ENCODE measurements at regions not wholly inside any gene's neighbourhood (a gene's known extent, or its start where the extent isn't known, plus 50 kb on each side); places are given as distances from the start of the nearest gene placed in this dataset.

- H3K27me3 Mint-ChIP-seq (ENCODE audit: low read depth): no peaks in the 10 kb centered on the region
- H3K27ac Mint-ChIP-seq: no peak overlapping the region
- H3K9me3 Mint-ChIP-seq: peaks cover 4 to 9% of the 10 kb centered on the region in 2 donors
- no peak overlapping the region for H3K4me3 Mint-ChIP-seq
- H3K36me3 Mint-ChIP-seq (ENCODE audit: insufficient read depth in 2 of 2): peaks cover 1 to 2% of the 10 kb centered on the region in 2 donors
- ATAC-seq (replicated peaks in 1 of 2): no peak
- no peak for DNase-seq
- H3K4me1 Mint-ChIP-seq (ENCODE audit: low read depth): peaks cover 4% of the 10 kb centered on the region
Measured at GRCh38 chr16:65413861-65414260, 292.0 kb upstream of the CDH11 start.

GRCh38 chr16:65410801-65411200 is 288.9 kb upstream of the CDH11 start:
- ATAC-seq (replicated peaks in 1 of 2): no peak
- DNase-seq: no peak
- Mint-ChIP-seq H3K4me3 (no peak overlapping the region), H3K4me1 (ENCODE audit: low read depth) (peaks cover 4% of the 10 kb centered on the region), H3K27me3 (ENCODE audit: low read depth) (no peaks in the 10 kb centered on the region), H3K27ac (no peak overlapping the region), H3K9me3 (peaks cover 3 to 10% of the 10 kb centered on the region in 2 donors), H3K36me3 (ENCODE audit: insufficient read depth in 2 of 2) (peaks cover 1 to 2% of the 10 kb centered on the region in 2 donors)

- peaks cover 3 to 10% of the 10 kb centered on the region in 2 donors for H3K9me3 Mint-ChIP-seq
- no peak for ATAC-seq (replicated peaks in 1 of 2)
Measured at GRCh38 chr16:65409510-65409909, 287.6 kb upstream of the CDH11 start.

GRCh38 chr16:65406933-65407332 is 285.1 kb upstream of the CDH11 start:
- Mint-ChIP-seq H3K4me1 (ENCODE audit: low read depth) (no peaks in the 10 kb centered on the region), H3K27me3 (ENCODE audit: low read depth) (no peaks in the 10 kb centered on the region), H3K36me3 (ENCODE audit: insufficient read depth in 2 of 2) (peaks cover 1 to 2% of the 10 kb centered on the region in 2 donors), H3K4me3 (no peak overlapping the region), H3K27ac (no peak overlapping the region), H3K9me3 (peaks cover 0 to 9% of the 10 kb centered on the region in 2 donors)
- DNase-seq (no peak), ATAC-seq (replicated peaks in 1 of 2) (no peak)

More at GRCh38 chr16:65409510-65409909, 287.6 kb upstream of the CDH11 start:
- no peak overlapping the region for H3K4me3 Mint-ChIP-seq
- peaks cover 1 to 2% of the 10 kb centered on the region in 2 donors for H3K36me3 Mint-ChIP-seq (ENCODE audit: insufficient read depth in 2 of 2)
- H3K4me1 Mint-ChIP-seq (ENCODE audit: low read depth): peaks cover 4% of the 10 kb centered on the region
- no peak overlapping the region for H3K27ac Mint-ChIP-seq
- no peaks in the 10 kb centered on the region for H3K27me3 Mint-ChIP-seq (ENCODE audit: low read depth)
- DNase-seq: no peak

- ATAC-seq (replicated peaks in 1 of 2) (no peak), DNase-seq (no peak)
- Mint-ChIP-seq H3K4me3 (no peak overlapping the region), H3K36me3 (ENCODE audit: insufficient read depth in 2 of 2) (no peaks in the 10 kb centered on the region), H3K4me1 (ENCODE audit: low read depth) (no peaks in the 10 kb centered on the region), H3K27me3 (ENCODE audit: low read depth) (no peaks in the 10 kb centered on the region), H3K9me3 (peaks cover 1 to 6% of the 10 kb centered on the region in 2 donors), H3K27ac (no peak overlapping the region)
Measured at GRCh38 chr16:65406116-65406515, 284.3 kb upstream of the CDH11 start.

- H3K27ac Mint-ChIP-seq: no peak overlapping the region
Measured at GRCh38 chr16:65394281-65394680, 272.4 kb upstream of the CDH11 start.

GRCh38 chr16:65392806-65393565 is 271.1 kb upstream of the CDH11 start:
- no peak for ATAC-seq (replicated peaks in 1 of 2)
- Mint-ChIP-seq H3K27ac (no peak overlapping the region), H3K4me3 (no peak overlapping the region), H3K4me1 (ENCODE audit: low read depth) (no peaks in the 10 kb centered on the region), H3K36me3 (ENCODE audit: insufficient read depth in 2 of 2) (no peaks in the 10 kb centered on the region), H3K27me3 (ENCODE audit: low read depth) (no peaks in the 10 kb centered on the region), H3K9me3 (peaks cover 6 to 10% of the 10 kb centered on the region in 2 donors)
- no peak for DNase-seq

More at GRCh38 chr16:65394281-65394680, 272.4 kb upstream of the CDH11 start:
- Mint-ChIP-seq H3K9me3 (peaks cover 5 to 13% of the 10 kb centered on the region in 2 donors), H3K4me1 (ENCODE audit: low read depth) (no peaks in the 10 kb centered on the region), H3K27me3 (ENCODE audit: low read depth) (no peaks in the 10 kb centered on the region), H3K4me3 (no peak overlapping the region), H3K36me3 (ENCODE audit: insufficient read depth in 2 of 2) (no peaks in the 10 kb centered on the region)
- ATAC-seq (replicated peaks in 1 of 2) (no peak), DNase-seq (no peak)

- no peak for DNase-seq
Measured at GRCh38 chr16:65388592-65388991, 266.7 kb upstream of the CDH11 start.

GRCh38 chr16:65386672-65387071 is 264.8 kb upstream of the CDH11 start:
- Mint-ChIP-seq H3K27ac (no peak overlapping the region), H3K4me3 (no peak overlapping the region), H3K4me1 (ENCODE audit: low read depth) (no peaks in the 10 kb centered on the region), H3K27me3 (ENCODE audit: low read depth) (no peaks in the 10 kb centered on the region), H3K9me3 (peaks cover 12 to 16% of the 10 kb centered on the region in 2 donors), H3K36me3 (ENCODE audit: insufficient read depth in 2 of 2) (no peaks in the 10 kb centered on the region)
- DNase-seq (no peak), ATAC-seq (replicated peaks in 1 of 2) (no peak)

More at GRCh38 chr16:65388592-65388991, 266.7 kb upstream of the CDH11 start:
- Mint-ChIP-seq H3K27me3 (ENCODE audit: low read depth) (no peaks in the 10 kb centered on the region), H3K27ac (no peak overlapping the region), H3K4me1 (ENCODE audit: low read depth) (no peaks in the 10 kb centered on the region), H3K36me3 (ENCODE audit: insufficient read depth in 2 of 2) (no peaks in the 10 kb centered on the region), H3K9me3 (peaks cover 15 to 19% of the 10 kb centered on the region in 2 donors), H3K4me3 (no peak overlapping the region)
- no peak for ATAC-seq (replicated peaks in 1 of 2)

- DNase-seq (no peak), ATAC-seq (replicated peaks in 1 of 2) (no peak)
- Mint-ChIP-seq H3K27ac (no peak overlapping the region), H3K9me3 (peaks cover 12 to 16% of the 10 kb centered on the region in 2 donors), H3K27me3 (ENCODE audit: low read depth) (no peaks in the 10 kb centered on the region), H3K4me1 (ENCODE audit: low read depth) (no peaks in the 10 kb centered on the region), H3K36me3 (ENCODE audit: insufficient read depth in 2 of 2) (no peaks in the 10 kb centered on the region), H3K4me3 (no peak overlapping the region)
Measured at GRCh38 chr16:65384441-65384840, 262.6 kb upstream of the CDH11 start.

- Mint-ChIP-seq H3K9me3 (peaks cover 1 to 2% of the 10 kb centered on the region in 2 donors), H3K27ac (no peak overlapping the region), H3K27me3 (ENCODE audit: low read depth) (no peaks in the 10 kb centered on the region), H3K4me3 (no peak overlapping the region), H3K36me3 (ENCODE audit: insufficient read depth in 2 of 2) (no peaks in the 10 kb centered on the region), H3K4me1 (ENCODE audit: low read depth) (no peaks in the 10 kb centered on the region)
- ATAC-seq (replicated peaks in 1 of 2) (no peak), DNase-seq (no peak)
Measured at GRCh38 chr16:65377195-65377594, 255.3 kb upstream of the CDH11 start.

- H3K27ac Mint-ChIP-seq: no peak overlapping the region
- peaks cover 0 to 2% of the 10 kb centered on the region in 2 donors for H3K9me3 Mint-ChIP-seq
Measured at GRCh38 chr16:65376601-65377000, 254.7 kb upstream of the CDH11 start.

GRCh38 chr16:65375651-65376050 is 253.8 kb upstream of the CDH11 start:
- ATAC-seq (replicated peaks in 1 of 2) (no peak), DNase-seq (no peak)
- peaks cover 0 to 2% of the 10 kb centered on the region in 2 donors for H3K9me3 Mint-ChIP-seq
- no peaks in the 10 kb centered on the region for H3K27me3 Mint-ChIP-seq (ENCODE audit: low read depth)
- no peaks in the 10 kb centered on the region for H3K36me3 Mint-ChIP-seq (ENCODE audit: insufficient read depth in 2 of 2)
- H3K4me1 Mint-ChIP-seq (ENCODE audit: low read depth): no peaks in the 10 kb centered on the region
- H3K27ac Mint-ChIP-seq: no peak overlapping the region
- no peak overlapping the region for H3K4me3 Mint-ChIP-seq

More at GRCh38 chr16:65376601-65377000, 254.7 kb upstream of the CDH11 start:
- Mint-ChIP-seq H3K4me3 (no peak overlapping the region), H3K36me3 (ENCODE audit: insufficient read depth in 2 of 2) (no peaks in the 10 kb centered on the region), H3K4me1 (ENCODE audit: low read depth) (no peaks in the 10 kb centered on the region), H3K27me3 (ENCODE audit: low read depth) (no peaks in the 10 kb centered on the region)
- no peak for DNase-seq
- no peak for ATAC-seq (replicated peaks in 1 of 2)

GRCh38 chr16:65373097-65373496 is 251.2 kb upstream of the CDH11 start:
- H3K4me1 Mint-ChIP-seq (ENCODE audit: low read depth): no peaks in the 10 kb centered on the region
- no peaks in the 10 kb centered on the region for H3K36me3 Mint-ChIP-seq (ENCODE audit: insufficient read depth in 2 of 2)
- H3K9me3 Mint-ChIP-seq: peaks cover 0 to 4% of the 10 kb centered on the region in 2 donors
- H3K4me3 Mint-ChIP-seq: no peak overlapping the region
- no peak for ATAC-seq (replicated peaks in 1 of 2)
- H3K27me3 Mint-ChIP-seq (ENCODE audit: low read depth): no peaks in the 10 kb centered on the region
- DNase-seq: no peak
- H3K27ac Mint-ChIP-seq: no peak overlapping the region
